IMR-90 (cell line): ENCODE measurements at regions not wholly inside any gene's neighbourhood (a gene's known extent, or its start where the extent isn't known, plus 50 kb on each side); places are given as distances from the start of the nearest gene placed in this dataset.

Experiments
- ATAC-seq: fragments of 200-7000 bp; cut with Tn5 transposase; 2 replicates; pipeline ENCODE4 v1.9.1; 2020; ENCODE audit warnings: low read depth, mild to moderate bottlenecking, moderate library complexity
- BruUV-seq: library from RNA; stranded (reverse); fragments of 400-500 nt; replicated peaks from 2 replicates; lab custom pipeline; 2021; lab: Mats Ljungman, UMichigan
- CTCF ChIA-PET: fragments of 300-600 bp; formaldehyde crosslinking; extraction: SDS; loops from one replicate; lab custom pipeline; 2021; ENCODE audit warnings: antibody characterized with exemption; lab: Yijun Ruan, JAX
- POLR2A ChIA-PET: fragments of 300-600 bp; sonication (Branson Sonifier 250); formaldehyde crosslinking; loops from one replicate; lab custom pipeline; 2022; ENCODE audit warnings: antibody characterized with exemption; ENCODE audit not compliant: unreplicated experiment; lab: Charles Lee
- DNase-seq: peaks from one replicate; pipeline ENCODE4 v3.0.0; 2013
- H2AFZ ChIP-seq: replicated peaks from 2 replicates; pipeline ENCODE3; 2013; ENCODE audit warnings: low read length, mild to moderate bottlenecking; ENCODE audit not compliant: poor library complexity
- H2AK5ac ChIP-seq: 2 replicates; pipeline ENCODE4 v1.6.1; 2013; ENCODE audit warnings: low read depth, low read length, inconsistent platforms
- H2AK9ac ChIP-seq: replicated peaks from 2 replicates; pipeline ENCODE3; 2013; ENCODE audit warnings: mild to moderate bottlenecking, low read depth, low read length, moderate library complexity; ENCODE audit not compliant: poor library complexity
- H2BK120ac ChIP-seq: 2 replicates; pipeline ENCODE4 v1.6.1; 2013; ENCODE audit warnings: low read depth, low read length, inconsistent platforms
- H2BK15ac ChIP-seq: 3 replicates; pipeline ENCODE4 v1.6.1; 2013; ENCODE audit warnings: low read depth, low read length, inconsistent platforms
- H2BK20ac ChIP-seq: 2 replicates; pipeline ENCODE4 v1.6.1; 2013; ENCODE audit warnings: low read depth, mild to moderate bottlenecking, inconsistent platforms, low read length, moderate library complexity
- H2BK5ac ChIP-seq: 2 replicates; pipeline ENCODE4 v1.6.1; 2013; ENCODE audit warnings: mild to moderate bottlenecking, low read depth, low read length, inconsistent platforms; ENCODE audit not compliant: poor library complexity, severe bottlenecking
- H3K14ac ChIP-seq: replicated peaks from 2 replicates; pipeline ENCODE4 v1.6.1; 2013; ENCODE audit warnings: low read depth, low read length, inconsistent platforms
- H3K18ac ChIP-seq: 2 replicates; pipeline ENCODE4 v1.6.1; 2013; ENCODE audit warnings: low read depth, low read length, control low read depth
- H3K23ac ChIP-seq: 2 replicates; pipeline ENCODE4 v1.6.1; 2013; ENCODE audit warnings: low read depth, low read length, inconsistent platforms
- H3K27ac ChIP-seq: 2 replicates; pipeline ENCODE4 v1.5.1; 2013; ENCODE audit warnings: mild to moderate bottlenecking, control low read depth, low read length; ENCODE audit not compliant: insufficient read depth
- H3K27me3 ChIP-seq: 2 replicates; pipeline ENCODE4 v1.6.1; 2013; ENCODE audit warnings: low read length; ENCODE audit not compliant: control insufficient read depth, insufficient read depth
- H3K36me3 ChIP-seq: 2 replicates; pipeline ENCODE4 v1.6.1; 2013; ENCODE audit warnings: low read length, mixed read lengths; ENCODE audit not compliant: control insufficient read depth, insufficient read depth
- H3K4ac ChIP-seq: 2 replicates; pipeline ENCODE4 v1.6.1; 2013; ENCODE audit warnings: low read depth, low read length, inconsistent platforms
- H3K4me1 ChIP-seq: 2 replicates; pipeline ENCODE4 v1.6.1; 2013; ENCODE audit warnings: low read length, mixed read lengths; ENCODE audit not compliant: control insufficient read depth, insufficient read depth
- H3K4me2 ChIP-seq: 2 replicates; pipeline ENCODE4 v1.6.1; 2013; ENCODE audit warnings: low read depth, mild to moderate bottlenecking, control low read depth, low read length, moderate library complexity
- H3K4me3 ChIP-seq: 2 replicates; pipeline ENCODE4 v1.5.1; 2013; ENCODE audit warnings: low read depth, mild to moderate bottlenecking, control low read depth, low read length, moderate library complexity; ENCODE audit not compliant: insufficient read depth
- H3K56ac ChIP-seq: 2 replicates; pipeline ENCODE4 v1.6.1; 2013; ENCODE audit warnings: low read length, inconsistent platforms; ENCODE audit not compliant: insufficient read depth; ENCODE audit errors: extremely low read depth
- H3K79me1 ChIP-seq, 2 experiments: 2 replicates each; pipeline ENCODE4 v1.6.1; 2013; ENCODE audit warnings: low read length in 2 of 2, inconsistent platforms in 1 of 2, low read depth in 1 of 2
- H3K9ac ChIP-seq: 2 replicates; pipeline ENCODE4 v1.6.1; 2013; ENCODE audit warnings: low read depth, low read length, control low read depth
- H3K9me1 ChIP-seq: 2 replicates; pipeline ENCODE4 v1.6.1; 2013; ENCODE audit warnings: low read length, inconsistent platforms; ENCODE audit not compliant: insufficient read depth
- H3K9me3 ChIP-seq: 2 replicates; pipeline ENCODE4 v1.6.1; 2013; ENCODE audit warnings: low read length; ENCODE audit not compliant: control insufficient read depth, insufficient read depth
- H4K20me1 ChIP-seq: 2 replicates; pipeline ENCODE4 v1.6.1; 2013; ENCODE audit warnings: low read length, inconsistent platforms; ENCODE audit not compliant: insufficient read depth
- H4K5ac ChIP-seq: 2 replicates; pipeline ENCODE4 v1.6.1; 2013; ENCODE audit warnings: mild to moderate bottlenecking, low read depth, low read length, control low read depth
- H4K8ac ChIP-seq, 2 experiments: 2 replicates each; pipeline ENCODE4 v1.6.1; 2013; ENCODE audit warnings: low read depth in 2 of 2, low read length in 2 of 2, control low read depth in 1 of 2, inconsistent platforms in 1 of 2
- H4K91ac ChIP-seq: 2 replicates; pipeline ENCODE4 v1.6.1; 2013; ENCODE audit warnings: low read depth, low read length, inconsistent platforms; ENCODE audit not compliant: insufficient read depth
- RCOR1 ChIP-seq: IDR thresholded peaks from 2 replicates; pipeline ENCODE4 v1.6.1; 2012; ENCODE audit warnings: mild to moderate bottlenecking, low read length, improper control_type of control experiment; ENCODE audit not compliant: insufficient replicate concordance
- WGBS, 2 experiments: methylation state at CpG; one replicate each; pipeline versions ENCODE4 v1.1.5 to v1.1.7; 2013; ENCODE audit warnings: missing lambda C conversion rate in 2 of 2; ENCODE audit not compliant: insufficient read length in 1 of 2; ENCODE audit errors: extremely low coverage in 2 of 2; 5-methylcytosine and 5-hydroxymethylcytosine counted together
- dilution Hi-C: fragments of 300-500 bp; cut with HindIII; formaldehyde crosslinking; loops from one replicate; pipeline ENCODE4 v1.14.3; 2018; ENCODE audit warnings: low sequenced_read_pairs; ENCODE audit not compliant: unreplicated experiment
- in situ Hi-C: fragments of 300-500 bp; cut with MboI; formaldehyde crosslinking; loops from 3 replicates; pipeline ENCODE4 v1.14.3; 2019; ENCODE audit warnings: low sequenced_read_pairs, inconsistent platforms, mixed read lengths
- intact Hi-C: fragments of 100-400 bp; cut with micrococcal nuclease; formaldehyde crosslinking; loops from 2 replicates; pipeline ENCODE4 v1.10.0; 2022
- TF ChIP-seq, protein P1 (sequence below): fragments of 150-350 bp; IDR thresholded peaks from 2 replicates; pipeline ENCODE4 v1.6.1; 2016; ENCODE audit warnings: low read depth, mild to moderate bottlenecking, low read length, moderate library complexity, borderline replicate concordance
- TF ChIP-seq, protein P2 (sequence below): fragments of 150-350 bp; IDR thresholded peaks from 2 replicates; pipeline ENCODE4 v1.6.1; 2017; ENCODE audit warnings: mild to moderate bottlenecking, antibody characterized with exemption, low read length, low read depth

DNA sequence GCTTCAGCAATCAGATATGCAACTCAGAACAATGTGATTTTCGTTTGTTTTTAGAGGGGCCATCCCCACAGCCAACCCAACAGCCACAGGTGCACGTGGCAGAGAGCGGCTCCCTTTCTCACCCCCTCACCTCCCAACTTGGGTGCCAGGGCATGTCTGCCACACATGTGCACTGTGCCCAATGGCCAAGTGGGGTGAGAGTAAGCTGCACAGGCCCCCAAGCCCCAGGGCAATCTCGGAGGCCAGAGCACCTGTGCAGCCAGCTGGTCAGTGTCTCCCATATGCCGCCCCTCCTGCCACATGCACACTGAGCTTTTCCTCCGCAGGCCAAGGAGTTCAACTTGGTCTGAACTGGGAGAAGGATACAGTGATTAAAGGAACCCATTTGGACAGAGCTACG is 1130.2 kb downstream of the DSC3 start:
- Histone ChIP-seq H3K14ac (no peak overlapping the region), H3K27ac (no peak overlapping the region), H3K79me1 (no peaks in the 10 kb centered on the region), H3K9ac (no peak overlapping the region), H3K4me3 (no peak overlapping the region), H2BK120ac (no peak overlapping the region), H2BK20ac (no peak overlapping the region), H3K9me1 (no peaks in the 10 kb centered on the region), H4K8ac (no peak overlapping the region), H3K9me3 (peaks cover 4% of the 10 kb centered on the region; the same call in 1 of the 2 replicates), H3K36me3 (no peaks in the 10 kb centered on the region), H4K5ac (no peak overlapping the region), H3K23ac (no peak overlapping the region), H2AK5ac (no peak overlapping the region), H3K27me3 (no peaks in the 10 kb centered on the region), H3K4me2 (no peak overlapping the region), H2BK15ac (no peak overlapping the region), H4K91ac (no peak overlapping the region), H2BK5ac (no peak overlapping the region), H2AFZ (no peak overlapping the region), H3K18ac (no peak overlapping the region), H3K4ac (no peak overlapping the region), H2AK9ac (no peak overlapping the region), H3K56ac (no peak overlapping the region), H3K4me1 (no peaks in the 10 kb centered on the region), H4K20me1 (no peaks in the 10 kb centered on the region)
- no TSS peak for BruUV-seq
- ChIA-PET POLR2A (no interaction called here), CTCF (no interaction called here)
- no CpG with 5 or more reads among the region's 7 CpGs for WGBS, 2 experiments
- TF ChIP-seq, protein P1, sequence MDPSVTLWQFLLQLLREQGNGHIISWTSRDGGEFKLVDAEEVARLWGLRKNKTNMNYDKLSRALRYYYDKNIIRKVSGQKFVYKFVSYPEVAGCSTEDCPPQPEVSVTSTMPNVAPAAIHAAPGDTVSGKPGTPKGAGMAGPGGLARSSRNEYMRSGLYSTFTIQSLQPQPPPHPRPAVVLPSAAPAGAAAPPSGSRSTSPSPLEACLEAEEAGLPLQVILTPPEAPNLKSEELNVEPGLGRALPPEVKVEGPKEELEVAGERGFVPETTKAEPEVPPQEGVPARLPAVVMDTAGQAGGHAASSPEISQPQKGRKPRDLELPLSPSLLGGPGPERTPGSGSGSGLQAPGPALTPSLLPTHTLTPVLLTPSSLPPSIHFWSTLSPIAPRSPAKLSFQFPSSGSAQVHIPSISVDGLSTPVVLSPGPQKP, result no peak
- TF ChIP-seq, protein P2, sequence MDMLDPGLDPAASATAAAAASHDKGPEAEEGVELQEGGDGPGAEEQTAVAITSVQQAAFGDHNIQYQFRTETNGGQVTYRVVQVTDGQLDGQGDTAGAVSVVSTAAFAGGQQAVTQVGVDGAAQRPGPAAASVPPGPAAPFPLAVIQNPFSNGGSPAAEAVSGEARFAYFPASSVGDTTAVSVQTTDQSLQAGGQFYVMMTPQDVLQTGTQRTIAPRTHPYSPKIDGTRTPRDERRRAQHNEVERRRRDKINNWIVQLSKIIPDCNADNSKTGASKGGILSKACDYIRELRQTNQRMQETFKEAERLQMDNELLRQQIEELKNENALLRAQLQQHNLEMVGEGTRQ, result no peak
- no peak for TF ChIP-seq RCOR1
- dilution Hi-C loops, result no loop called here
- in situ Hi-C loops, result no loop called here
- DNase-seq (no peak), ATAC-seq (no peak)
- intact Hi-C loops, result no loop called here
